Neural cell (in vitro differentiated cells): ENCODE measurements at regions not wholly inside any gene's neighbourhood (a gene's known extent, or its start where the extent isn't known, plus 50 kb on each side); places are given as distances from the start of the nearest gene placed in this dataset.

Experiments
- H2AFZ ChIP-seq: fragments of 200-600, 300-800 bp; sonication (generic), shearing (Covaris generic); 2 replicates; pipeline ENCODE4 v1.6.0; 2014; ENCODE audit warnings: low read depth, mild to moderate bottlenecking, antibody characterized with exemption, low read length, moderate library complexity
- H3F3A ChIP-seq: fragments of 200-600 bp; shearing (Covaris generic); 2 replicates; pipeline ENCODE4 v1.6.1; 2016; ENCODE audit warnings: mild to moderate bottlenecking, moderate library complexity, mixed read lengths, antibody characterized with exemption, low read length; ENCODE audit not compliant: insufficient read depth, poor library complexity, severe bottlenecking
- H3K27ac ChIP-seq: fragments of 200-600, 300-800 bp; sonication (generic), shearing (Covaris generic); 2 replicates; pipeline ENCODE4 v1.5.1; 2014; ENCODE audit warnings: mild to moderate bottlenecking, low read length, moderate library complexity
- H3K27me3 ChIP-seq: fragments of 300-800, 200-600 bp; sonication (generic), shearing (Covaris generic); 2 replicates; pipeline ENCODE4 v1.6.0; 2014; ENCODE audit warnings: mild to moderate bottlenecking, low read depth, low read length, moderate library complexity; ENCODE audit not compliant: insufficient read depth
- H3K36me3 ChIP-seq: fragments of 300-800, 200-600 bp; sonication (generic), shearing (Covaris generic); 2 replicates; pipeline ENCODE4 v1.5.1; 2014; ENCODE audit warnings: mild to moderate bottlenecking, antibody characterized with exemption, low read length, moderate library complexity; ENCODE audit not compliant: insufficient read depth
- H3K4me2 ChIP-seq: fragments of 300-800, 200-600 bp; sonication (generic), shearing (Covaris generic); 2 replicates; pipeline ENCODE4 v1.6.0; 2014; ENCODE audit warnings: mild to moderate bottlenecking, low read length
- H3K4me3 ChIP-seq: fragments of 300-800, 200-600 bp; sonication (generic), shearing (Covaris generic); 2 replicates; pipeline ENCODE4 v1.5.1; 2014; ENCODE audit warnings: mild to moderate bottlenecking, low read length, moderate library complexity
- H3K79me2 ChIP-seq: fragments of 200-600 bp; shearing (Covaris generic); replicated peaks from 2 replicates; pipeline ENCODE4 v1.6.0; 2014; ENCODE audit warnings: mild to moderate bottlenecking, low read length, moderate library complexity; ENCODE audit not compliant: insufficient read depth
- H3K9ac ChIP-seq: fragments of 300-800, 200-600 bp; sonication (generic), shearing (Covaris generic); 2 replicates; pipeline ENCODE4 v1.6.1; 2016; ENCODE audit warnings: mild to moderate bottlenecking, low read length, mixed read lengths
- H3K9me2 ChIP-seq: fragments of 200-600 bp; shearing (Covaris generic); 2 replicates; pipeline ENCODE4 v1.6.1; 2016; ENCODE audit warnings: mild to moderate bottlenecking, low read length, mixed read lengths; ENCODE audit not compliant: insufficient read depth
- H3K9me3 ChIP-seq: fragments of 200-600, 300-800 bp; sonication (generic), shearing (Covaris generic); 2 replicates; pipeline ENCODE4 v1.6.1; 2016; ENCODE audit warnings: mild to moderate bottlenecking, mixed run types, low read length, moderate library complexity, mixed read lengths
- H4K20me1 ChIP-seq: fragments of 200-600 bp; shearing (Covaris generic); 2 replicates; pipeline ENCODE4 v1.6.1; 2016; ENCODE audit warnings: mild to moderate bottlenecking, mixed run types; ENCODE audit not compliant: insufficient read depth
- CTCF ChIP-seq: fragments of 450-650 bp; IDR thresholded peaks from 2 replicates; pipeline ENCODE4 v1.5.1; 2014; ENCODE audit warnings: antibody characterized with exemption, mild to moderate bottlenecking, moderate library complexity; ENCODE audit not compliant: poor library complexity, severe bottlenecking
- EP300 ChIP-seq: fragments of 450-650 bp; conservative IDR thresholded peaks from 2 replicates; pipeline ENCODE4 v1.6.1; 2014; ENCODE audit warnings: antibody characterized with exemption, mild to moderate bottlenecking, moderate library complexity; ENCODE audit not compliant: poor library complexity, severe bottlenecking
- EZH2 ChIP-seq: fragments of 200-600, 300-800 bp; shearing (Covaris generic), sonication (generic); IDR thresholded peaks from 2 replicates; pipeline ENCODE4 v1.6.1; 2014; ENCODE audit warnings: antibody characterized with exemption, low read length, borderline replicate concordance, mild to moderate bottlenecking; ENCODE audit not compliant: insufficient read depth, poor library complexity, severe bottlenecking
- MXI1 ChIP-seq: fragments of 450-650 bp; conservative IDR thresholded peaks from 2 replicates; pipeline ENCODE4 v1.6.1; 2014; ENCODE audit warnings: antibody characterized with exemption, mild to moderate bottlenecking; ENCODE audit not compliant: poor library complexity, severe bottlenecking
- POLR2AphosphoS5 ChIP-seq: IDR thresholded peaks from 2 replicates; pipeline ENCODE4 v1.6.1; 2012
- RAD21 ChIP-seq: fragments of 450-650 bp; conservative IDR thresholded peaks from 2 replicates; pipeline ENCODE4 v1.6.1; 2014; ENCODE audit warnings: antibody characterized with exemption, mild to moderate bottlenecking, moderate library complexity
- REST ChIP-seq: IDR thresholded peaks from 2 replicates; pipeline ENCODE4 v1.6.1; 2012; ENCODE audit warnings: borderline replicate concordance
- SMC3 ChIP-seq: fragments of 450-650 bp; conservative IDR thresholded peaks from 2 replicates; pipeline ENCODE4 v1.6.1; 2014; ENCODE audit warnings: antibody characterized with exemption, mild to moderate bottlenecking, moderate library complexity; ENCODE audit not compliant: poor library complexity
- TAF1 ChIP-seq: IDR thresholded peaks from 2 replicates; pipeline ENCODE4 v1.6.1; 2012; ENCODE audit warnings: low read depth

GRCh38 chr13:36493046-36493445 is 60.8 kb downstream of the CCNA1 start:
- H4K20me1 ChIP-seq = no peaks in the 10 kb centered on the region
- no peak overlapping the region for H3K4me2 ChIP-seq
- no peaks in the 10 kb centered on the region for H3K9me3 ChIP-seq
- H2AFZ ChIP-seq = no peak overlapping the region
- TF ChIP-seq TAF1 (no peak), REST (no peak), SMC3 (no peak), POLR2AphosphoS5 (no peak), EP300 (no peak), MXI1 (no peak), RAD21 (no peak), EZH2 (no peak), CTCF (no peak)
- H3K9ac ChIP-seq = no peak overlapping the region
- H3K79me2 ChIP-seq = no peaks in the 10 kb centered on the region
- H3F3A ChIP-seq = no peaks in the 10 kb centered on the region
- H3K27ac ChIP-seq = no peak overlapping the region
- no peaks in the 10 kb centered on the region for H3K36me3 ChIP-seq
- H3K9me2 ChIP-seq = no peaks in the 10 kb centered on the region
- no peaks in the 10 kb centered on the region for H3K27me3 ChIP-seq
- no peak overlapping the region for H3K4me3 ChIP-seq

- Histone ChIP-seq H3K4me2 (no peak overlapping the region), H3K4me3 (no peak overlapping the region), H2AFZ (no peak overlapping the region), H4K20me1 (no peaks in the 10 kb centered on the region), H3K36me3 (no peaks in the 10 kb centered on the region), H3K27me3 (no peaks in the 10 kb centered on the region), H3F3A (no peaks in the 10 kb centered on the region), H3K9me2 (no peaks in the 10 kb centered on the region), H3K9me3 (no peaks in the 10 kb centered on the region), H3K79me2 (no peaks in the 10 kb centered on the region), H3K27ac (no peak overlapping the region), H3K9ac (no peak overlapping the region)
- TF ChIP-seq SMC3 (no peak), RAD21 (no peak), REST (no peak), TAF1 (no peak), EP300 (no peak), CTCF (no peak), EZH2 (no peak), MXI1 (no peak), POLR2AphosphoS5 (no peak)
Observed at GRCh38 chr13:36495431-36495830, 63.1 kb downstream of the CCNA1 start.
